ENCODE measurements at regions not wholly inside any gene's neighbourhood (a gene's known extent, or its start where the extent isn't known, plus 50 kb on each side); places are given as distances from the start of the nearest gene placed in this dataset.
"Not testable (repeated sequence)": the region's sequence is repeated elsewhere in the genome, so short reads cannot be mapped to it uniquely, and the experiment has no call there.

GRCh38 chr17:71423871-71424546, 696.8 kb upstream of the SOX9 start:
- DNase-seq, result no peak

DNA sequence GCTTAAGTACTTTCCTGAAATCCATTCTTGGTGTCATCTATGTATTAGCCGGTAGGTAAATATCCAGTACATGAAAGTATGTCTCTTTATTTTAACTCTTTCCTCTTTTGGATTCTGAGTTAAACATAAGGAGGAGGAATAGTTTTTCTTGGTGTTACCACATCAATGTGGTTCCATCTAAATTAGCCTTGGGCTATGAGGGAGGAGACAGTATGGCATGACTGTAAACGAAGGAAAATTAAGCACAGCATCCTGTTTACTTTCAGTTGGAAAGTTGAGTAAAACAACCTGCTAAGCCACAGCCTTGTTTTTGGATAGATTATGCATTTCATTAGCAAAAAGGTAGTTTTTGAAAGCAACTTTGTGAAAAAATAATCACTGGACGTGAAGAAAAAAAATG, 693.0 kb upstream of the SOX9 start:
- no peak for DNase-seq

DNA sequence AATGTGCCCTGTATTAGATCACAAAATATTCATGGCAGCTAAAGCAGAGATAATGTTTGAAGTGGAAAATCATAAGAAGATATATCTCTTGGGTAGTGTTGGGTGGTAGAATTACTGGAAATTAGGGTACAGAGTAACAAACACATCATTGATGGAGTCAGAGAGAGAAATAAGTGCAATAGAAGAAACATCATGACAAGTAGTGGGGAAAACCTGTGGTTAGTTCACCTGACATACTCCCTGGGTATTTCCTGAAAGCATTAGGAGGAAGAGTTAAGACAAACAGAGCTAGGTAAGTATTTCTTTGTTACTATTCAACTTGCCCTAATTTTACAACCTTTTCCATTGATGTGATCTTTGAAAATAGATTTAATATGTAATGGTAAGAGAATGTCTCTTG, 691.9 kb upstream of the SOX9 start:
- no peak for DNase-seq

DNA sequence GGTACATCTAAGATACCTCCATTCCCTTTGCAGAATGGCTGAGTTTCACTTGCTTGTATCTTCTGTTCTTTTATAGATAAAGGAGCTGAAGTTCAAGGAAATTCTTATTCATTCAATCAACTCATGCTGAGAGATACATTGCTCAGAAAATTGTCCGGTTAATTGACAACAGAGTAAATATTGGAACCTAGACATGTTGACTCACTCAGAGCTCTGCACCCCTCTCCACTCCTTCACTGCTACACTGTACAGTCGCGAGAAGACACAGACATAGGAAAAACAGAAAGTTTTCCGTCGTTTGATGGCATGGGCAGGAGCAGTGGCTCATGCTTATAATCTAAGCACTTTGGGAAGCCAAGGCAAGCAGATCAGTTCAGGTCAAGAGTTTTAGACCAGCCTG, 690.5 kb upstream of the SOX9 start:
- DNase-seq, result no peak

DNA sequence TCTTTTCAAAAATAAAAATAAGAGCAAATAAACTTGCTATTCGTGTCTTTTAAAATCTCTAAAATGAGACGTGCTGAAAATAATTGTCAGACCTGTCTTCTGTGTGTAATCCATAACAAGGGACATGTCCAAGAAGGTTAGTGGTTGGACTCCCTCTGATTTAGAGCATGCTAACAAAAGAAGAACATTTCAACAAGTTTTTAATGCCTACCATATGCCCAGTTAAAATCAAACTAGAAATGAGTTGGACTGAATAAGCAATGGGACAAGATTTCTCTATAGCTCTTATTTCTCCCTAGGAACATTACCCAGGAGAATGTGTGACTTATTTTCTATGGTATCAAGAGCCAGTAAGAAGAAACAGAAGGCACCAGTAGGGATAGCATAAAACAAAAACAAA, 689.7 kb upstream of the SOX9 start:
- DNase-seq, result no peak

DNA sequence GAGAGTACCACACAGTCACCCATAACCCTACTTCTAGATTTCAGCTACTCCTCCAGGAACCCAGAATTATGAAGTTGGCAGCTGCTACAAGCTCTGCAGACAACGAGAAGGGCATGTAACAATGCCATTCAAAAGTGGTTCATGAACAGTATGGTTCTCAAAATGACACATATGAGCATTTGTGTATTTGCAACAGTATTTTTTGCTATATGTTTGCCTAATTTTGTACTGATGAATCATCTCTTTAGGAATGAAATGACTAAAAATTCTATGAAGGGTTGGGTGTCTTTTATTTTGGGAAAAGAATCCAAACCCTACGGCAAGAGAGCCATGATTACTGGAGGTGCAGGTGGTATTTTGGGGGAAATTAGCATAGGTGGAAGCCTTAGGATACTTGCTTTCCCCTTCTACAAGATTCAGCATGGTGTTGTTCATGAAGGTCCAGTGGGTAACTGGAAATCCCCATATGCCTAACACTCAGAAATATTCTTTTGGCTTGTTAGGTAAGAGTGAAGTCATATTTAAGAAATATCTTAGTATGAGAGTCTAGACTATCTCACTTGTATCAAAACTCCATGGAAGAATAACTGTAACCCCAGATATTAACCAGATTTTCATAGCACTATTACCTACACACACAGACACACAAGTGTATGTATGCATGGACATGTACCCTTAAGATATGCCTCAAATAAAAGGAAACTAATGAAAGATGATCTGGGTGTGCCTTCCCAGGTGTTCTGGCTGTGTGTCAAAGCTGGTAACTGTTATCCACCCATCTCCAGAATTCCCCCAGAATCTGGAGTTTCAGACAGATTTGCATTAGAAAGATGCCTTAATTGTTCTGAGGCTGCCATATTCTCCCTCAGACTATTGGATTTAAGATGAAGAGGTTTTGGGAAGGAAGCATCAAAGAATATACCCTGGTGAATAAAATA, 688.2 kb upstream of the SOX9 start:
- no peak for DNase-seq

GRCh38 chr17:71434716-71435115, 686.1 kb upstream of the SOX9 start:
- DNase-seq, result no peak

DNA sequence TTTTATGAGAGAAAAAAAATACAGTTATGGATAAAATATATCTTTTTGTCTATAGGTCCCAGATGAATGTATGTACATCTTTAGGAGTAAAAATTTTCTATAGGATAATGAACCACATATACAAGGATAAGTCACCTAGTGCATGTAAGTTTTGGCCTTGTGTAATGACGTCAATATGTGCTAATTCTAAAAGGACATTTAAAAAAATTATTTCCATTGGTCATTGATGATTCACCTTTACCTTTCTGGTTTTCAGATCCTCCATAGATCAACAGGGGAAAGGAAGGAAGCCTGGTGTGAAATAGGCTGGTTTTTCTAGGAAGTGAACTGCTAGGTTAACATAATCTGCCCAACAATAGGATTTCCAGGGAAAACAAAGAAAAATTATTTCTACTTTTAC, 684.3 kb upstream of the SOX9 start:
- no peak for DNase-seq

DNA sequence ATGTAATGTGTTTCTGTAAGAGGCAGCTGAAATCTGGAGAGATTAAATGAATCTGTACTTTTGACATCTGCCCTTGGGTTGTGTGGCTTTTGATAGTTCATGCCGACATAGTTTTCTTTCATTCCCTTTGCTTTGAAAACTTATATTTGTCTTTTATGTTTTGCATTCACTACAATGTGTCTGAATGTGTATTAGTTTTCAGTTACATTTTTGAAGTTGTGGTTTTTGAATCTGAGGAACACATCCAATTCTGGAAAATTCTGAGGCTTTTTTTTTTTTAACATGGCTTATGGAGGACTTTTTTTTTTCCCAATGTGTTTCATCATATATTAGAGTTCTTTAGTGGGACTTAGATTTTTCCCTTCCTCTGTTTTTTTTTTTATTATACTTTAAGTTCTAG, 683.7 kb upstream of the SOX9 start:
- DNase-seq, result no peak

DNA sequence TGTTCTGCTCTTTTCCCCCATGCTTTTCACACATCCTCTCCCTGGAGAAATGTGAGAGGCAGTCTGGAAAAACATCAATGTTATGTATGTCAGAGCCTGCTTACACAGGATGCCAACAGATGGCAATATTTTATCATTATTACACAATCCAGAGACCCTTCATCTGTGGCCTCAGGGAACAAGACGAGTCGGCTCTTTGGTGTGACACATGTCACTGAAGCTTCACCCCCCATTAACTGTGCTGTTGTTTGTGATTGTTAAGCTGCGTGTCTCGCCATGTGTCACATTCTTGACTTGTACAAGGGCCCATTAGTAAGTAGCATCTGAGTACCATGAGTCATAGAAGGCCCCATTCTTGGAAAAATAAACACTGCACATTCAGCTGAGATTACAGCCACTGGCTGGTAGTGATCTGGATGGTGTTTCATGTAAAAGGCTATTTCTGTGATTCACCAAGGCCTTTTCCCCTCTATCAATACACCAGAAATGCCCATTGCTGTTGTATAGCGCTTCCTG, 682.1 kb upstream of the SOX9 start:
- DNase-seq, result no peak

DNA sequence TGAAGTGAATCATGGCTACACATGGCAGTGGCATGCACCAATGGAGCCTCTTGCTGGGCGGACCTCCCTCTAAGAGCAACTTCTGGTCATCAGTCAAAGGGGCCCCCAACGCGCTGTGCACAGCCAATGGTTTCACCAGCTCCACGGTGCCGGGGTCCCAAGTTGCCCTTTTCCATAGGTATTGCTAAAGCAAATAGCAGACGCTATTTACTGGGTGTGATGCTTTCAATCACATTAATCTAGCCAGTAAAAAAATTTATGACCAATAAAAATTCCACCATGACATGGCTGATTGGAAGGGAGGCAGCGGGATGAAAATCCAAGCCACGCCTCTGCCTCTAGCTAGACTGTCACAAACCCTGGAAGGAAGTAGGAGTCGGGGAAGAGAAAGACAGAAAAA, 680.3 kb upstream of the SOX9 start:
- DNase-seq, result no peak

- no peak for DNase-seq
These were observed 679.7 kb upstream of the SOX9 start for GRCh38 chr17:71441098-71441497.

DNA sequence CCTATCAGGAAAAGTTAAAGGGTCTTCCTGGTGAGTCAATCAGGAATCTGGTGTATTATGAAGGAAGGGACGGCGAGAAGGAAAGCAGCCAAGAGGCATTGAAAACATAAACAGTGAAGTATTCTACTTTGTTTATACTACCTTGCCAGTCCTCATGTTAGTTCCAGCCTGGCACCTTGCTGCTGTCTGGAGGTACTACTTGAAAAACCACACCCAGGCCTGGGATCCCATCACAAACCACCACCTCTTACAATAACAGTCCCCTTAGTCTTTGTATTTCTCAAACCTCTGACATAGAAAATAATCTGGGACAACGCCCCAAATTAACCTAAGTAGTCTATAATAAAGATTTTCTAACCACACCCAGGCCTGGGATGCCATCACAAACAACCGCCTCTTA, 676.7 kb upstream of the SOX9 start:
- no peak for DNase-seq

- no peak for DNase-seq
These were observed 674.0 kb upstream of the SOX9 start for GRCh38 chr17:71446645-71447437.

DNA sequence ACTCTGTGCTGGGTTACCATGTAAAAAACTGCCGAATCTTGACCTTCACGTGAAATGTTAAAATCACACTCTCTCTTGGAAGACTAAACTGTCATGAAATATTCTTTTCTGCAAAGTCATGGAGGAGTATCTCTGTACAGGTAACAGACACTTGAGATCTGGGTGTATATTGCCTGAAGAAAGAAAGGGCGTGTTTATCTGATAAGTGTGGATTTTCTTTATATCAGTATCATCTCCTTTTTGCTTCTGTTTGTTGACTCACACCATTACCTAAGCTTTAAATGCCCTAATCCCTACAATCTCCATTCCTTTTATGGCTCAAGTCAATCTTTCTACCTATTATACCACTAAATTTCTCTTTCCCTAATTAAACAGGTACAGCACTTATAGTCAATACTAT, 673.2 kb upstream of the SOX9 start:
- DNase-seq, result no peak

- DNase-seq, result not testable (repeated sequence)
These were observed 670.2 kb upstream of the SOX9 start for GRCh38 chr17:71450657-71451056.

GRCh38 chr17:71453876-71454422, 666.9 kb upstream of the SOX9 start:
- DNase-seq, result no peak

- DNase-seq, result no peak
These were observed 665.6 kb upstream of the SOX9 start for GRCh38 chr17:71455219-71455618.

DNA sequence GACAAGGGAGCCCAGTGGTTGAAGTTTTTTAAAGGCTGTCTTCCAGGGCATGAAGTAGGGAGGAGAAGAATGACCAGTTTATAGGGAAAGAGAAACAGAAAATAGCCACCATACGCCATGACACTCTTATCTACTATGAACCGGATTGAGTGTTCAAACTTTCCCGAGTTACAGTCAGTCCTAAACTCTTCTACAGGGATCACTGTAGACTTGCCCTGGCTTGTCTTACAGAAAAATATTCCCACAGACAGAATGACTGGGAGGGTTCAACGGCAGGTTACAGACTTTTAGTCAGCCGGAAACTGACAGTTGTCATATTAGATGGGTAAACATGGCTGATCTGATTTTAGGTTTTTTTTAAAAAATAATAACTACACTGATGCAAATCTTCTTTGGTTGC, 662.5 kb upstream of the SOX9 start:
- no peak for DNase-seq

DNA sequence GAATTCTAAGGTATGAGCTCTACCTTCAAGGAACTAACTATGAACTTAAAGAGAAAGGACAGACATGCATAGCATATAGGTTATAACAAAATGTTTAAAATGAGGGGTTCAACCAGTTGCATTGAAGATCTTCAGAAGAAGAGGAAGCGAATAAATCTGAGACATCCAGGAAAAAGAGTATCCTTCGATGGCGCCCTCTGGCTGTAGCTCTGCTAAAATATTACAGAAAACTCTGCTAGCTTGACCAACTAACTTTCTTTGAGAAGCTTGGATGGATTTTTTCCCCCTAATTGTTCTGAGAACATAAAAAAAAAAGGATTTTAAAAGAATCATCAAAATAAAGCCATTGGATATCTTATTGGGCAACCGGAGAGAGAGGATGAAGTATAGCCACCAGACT, 659.9 kb upstream of the SOX9 start:
- DNase-seq, result no peak

GRCh38 chr17:71461498-71462169, 659.2 kb upstream of the SOX9 start:
- DNase-seq, result no peak

DNA sequence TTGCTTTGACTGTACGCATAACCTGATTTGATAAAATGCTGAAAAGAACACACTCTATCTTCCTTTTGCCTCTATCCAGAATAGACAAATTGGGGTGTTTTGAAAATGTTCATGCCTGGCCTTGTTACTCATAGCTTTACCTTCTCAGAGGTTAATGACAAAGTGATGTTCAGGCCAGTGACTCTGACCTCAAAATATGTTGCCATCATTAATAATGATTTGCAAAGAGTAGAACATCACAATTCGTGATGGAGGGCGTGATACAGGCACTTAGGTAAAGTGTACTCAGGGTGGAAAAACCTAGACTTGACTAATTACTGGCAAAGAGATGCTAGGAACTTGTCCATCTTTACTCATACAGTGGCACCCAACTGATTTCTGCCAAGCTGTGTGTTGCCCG, 656.6 kb upstream of the SOX9 start:
- no peak for DNase-seq

- no peak for DNase-seq
These were observed 656.1 kb upstream of the SOX9 start for GRCh38 chr17:71464751-71465150.

All from CD4-positive, alpha-beta T cell treated with Interleukin-4 for 4 hours (primary cell).